ENCODE measurements at regions not wholly inside any gene's neighbourhood (a gene's known extent, or its start where the extent isn't known, plus 50 kb on each side); places are given as distances from the start of the nearest gene placed in this dataset.

DNA sequence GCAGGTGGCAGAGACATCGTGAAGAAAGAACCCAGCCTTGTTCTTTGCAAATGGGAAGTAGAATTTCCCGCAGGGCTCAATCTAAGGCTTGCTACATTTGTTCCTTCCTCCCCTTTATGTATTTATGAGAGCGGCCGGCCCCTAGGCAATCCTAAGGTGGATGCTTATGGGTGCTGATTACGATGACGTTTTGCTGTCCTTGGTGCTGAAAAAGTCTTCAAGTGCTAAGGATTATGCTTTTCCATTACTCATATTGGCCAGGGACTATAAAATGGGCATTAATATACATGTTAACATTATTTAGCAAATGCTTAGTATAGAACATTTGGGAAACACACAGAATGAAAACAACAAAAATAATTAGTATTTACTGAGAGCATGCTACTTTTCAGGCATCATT, 313.3 kb upstream of the XYLT1 start:
- ATAC-seq (ENCODE audit: low FRiP score) = no peak
- DNase-seq (ENCODE audit: low spot score) = no peak
- TF ChIP-seq CTCF (IDR thresholded peaks at IDR 0.05) = no peak

- no peak for TF ChIP-seq CTCF (IDR thresholded peaks at IDR 0.05)
- ATAC-seq (ENCODE audit: low FRiP score) (peak; percentile 61), DNase-seq (ENCODE audit: low spot score) (no peak)
Observed at GRCh38 chr16:17780181-17780580, 309.4 kb upstream of the XYLT1 start.

- no peak for TF ChIP-seq CTCF (IDR thresholded peaks at IDR 0.05)
- ATAC-seq (ENCODE audit: low FRiP score) = peak; percentile 60
Observed at GRCh38 chr16:17777408-17777863, 306.7 kb upstream of the XYLT1 start.

DNA sequence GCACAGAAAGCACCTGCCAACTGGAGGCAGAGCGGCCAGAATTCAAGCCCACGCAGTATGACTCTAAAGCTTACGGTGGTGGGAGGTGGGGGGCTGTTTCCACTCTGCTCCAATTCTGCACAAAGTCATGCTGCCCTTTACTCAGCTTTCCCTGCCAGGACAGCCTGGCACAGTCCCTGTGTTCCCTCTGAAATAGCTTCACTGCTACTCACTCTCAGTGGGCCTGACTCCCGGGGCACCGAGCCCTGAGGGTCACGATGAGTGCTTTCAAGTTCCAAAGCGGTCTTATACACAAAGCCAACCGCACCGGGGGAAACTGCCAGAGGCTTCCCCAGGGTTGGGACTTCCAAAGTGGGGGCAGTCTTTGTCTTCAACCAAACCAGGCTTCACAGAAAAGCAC, 306.1 kb upstream of the XYLT1 start:
- ATAC-seq (ENCODE audit: low FRiP score) = peak; percentile 49
- no peak for DNase-seq (ENCODE audit: low spot score)
- TF ChIP-seq CTCF (IDR thresholded peaks at IDR 0.05) = no peak

More at GRCh38 chr16:17777408-17777863, 306.7 kb upstream of the XYLT1 start:
- no peak for DNase-seq (ENCODE audit: low spot score)

DNA sequence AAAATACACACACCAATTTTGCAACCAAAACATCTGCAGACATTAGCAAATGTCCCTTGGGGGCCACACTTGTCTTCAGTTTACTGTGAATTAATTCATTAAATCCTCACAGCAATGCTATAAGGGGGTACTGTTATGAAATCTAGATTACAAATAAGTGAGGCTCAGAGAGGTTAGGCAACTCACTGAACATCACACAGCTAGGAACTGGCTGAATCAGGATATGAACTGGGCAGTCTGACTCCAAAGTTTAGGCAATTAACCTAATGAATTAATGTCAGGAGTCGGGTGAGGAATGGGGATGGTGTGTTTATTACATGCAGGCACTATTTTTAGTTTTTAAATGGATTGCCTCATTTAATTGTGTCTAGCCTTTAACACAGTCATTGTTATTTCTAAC, 305.7 kb upstream of the XYLT1 start:
- ATAC-seq (ENCODE audit: low FRiP score) = no peak
- DNase-seq (ENCODE audit: low spot score) = no peak
- TF ChIP-seq CTCF (IDR thresholded peaks at IDR 0.05) = no peak

GRCh38 chr16:17775061-17775460, 304.3 kb upstream of the XYLT1 start:
- TF ChIP-seq CTCF (IDR thresholded peaks at IDR 0.05) = no peak
- ATAC-seq (ENCODE audit: low FRiP score) = no peak

DNA sequence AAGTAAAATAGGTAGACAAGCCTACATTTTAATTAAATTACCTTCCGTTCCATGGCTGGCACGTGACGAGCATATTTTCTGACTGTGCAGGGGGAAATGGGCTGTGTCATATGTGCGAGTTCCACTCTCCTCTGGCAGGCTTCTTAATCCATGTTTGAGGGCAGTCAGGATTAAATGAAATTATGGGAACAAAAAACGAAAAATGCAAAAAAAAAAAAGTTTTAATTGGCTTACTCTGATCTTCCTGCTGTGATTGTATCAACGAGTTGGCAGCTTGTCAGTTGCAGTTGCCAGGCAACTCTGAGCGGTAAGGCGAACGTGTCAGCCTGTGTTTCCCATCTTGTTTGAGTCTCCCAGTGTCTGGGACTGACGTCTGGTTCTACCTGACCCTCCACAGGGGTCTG, 302.9 kb upstream of the XYLT1 start:
- DNase-seq (ENCODE audit: low spot score) = no peak
- TF ChIP-seq CTCF (IDR thresholded peaks at IDR 0.05) = no peak
- ATAC-seq (ENCODE audit: low FRiP score) = no peak

More at GRCh38 chr16:17775061-17775460, 304.3 kb upstream of the XYLT1 start:
- DNase-seq (ENCODE audit: low spot score) = no peak
